H1 (cell line): ENCODE measurements at regions not wholly inside any gene's neighbourhood (a gene's known extent, or its start where the extent isn't known, plus 50 kb on each side); places are given as distances from the start of the nearest gene placed in this dataset.

Source experiments
- CTCF ChIA-PET: fragments of 300-600 bp; sonication (Branson Sonifier 250); formaldehyde crosslinking; loops from one replicate; lab custom pipeline; 2021; ENCODE audit not compliant: partially characterized antibody; lab: Charles Lee
- POLR2A ChIA-PET: fragments of 300-600 bp; sonication (Branson Sonifier 250); formaldehyde crosslinking; loops from one replicate; lab custom pipeline; 2021; ENCODE audit warnings: inconsistent platforms; ENCODE audit not compliant: partially characterized antibody; lab: Charles Lee
- DNase-seq, 2 experiments: peaks; one replicate each; pipeline versions ENCODE4 v3.0.0 to v3.0.0-alpha.2; 2010 to 2022; ENCODE audit warnings: low spot score in 2 of 2, low read depth in 1 of 2, mixed read lengths in 1 of 2
- FAIRE-seq: peaks from 2 replicates; lab custom pipeline; 2011; peaks lifted over from hg19 to GRCh38; lab: Jason Lieb, UNC
- H2AFZ ChIP-seq: 2 replicates; pipeline ENCODE4 v1.8.1; 2012; ENCODE audit warnings: low read length, inconsistent platforms
- H2AK5ac ChIP-seq: 2 replicates; pipeline ENCODE4 v1.6.1; 2013; ENCODE audit warnings: low read depth, low read length
- H2BK120ac ChIP-seq: replicated peaks from 2 replicates; pipeline ENCODE3; 2013; ENCODE audit warnings: low read depth, low read length, inconsistent platforms
- H2BK12ac ChIP-seq: 2 replicates; pipeline ENCODE4 v1.6.1; 2013; ENCODE audit warnings: low read depth, low read length
- H2BK15ac ChIP-seq: 2 replicates; pipeline ENCODE4 v1.6.1; 2013; ENCODE audit warnings: low read length
- H2BK20ac ChIP-seq: 2 replicates; pipeline ENCODE4 v1.6.1; 2013; ENCODE audit warnings: low read length
- H2BK5ac ChIP-seq: 2 replicates; pipeline ENCODE4 v1.6.1; 2013; ENCODE audit warnings: low read depth, low read length
- H3K14ac ChIP-seq: 2 replicates; pipeline ENCODE4 v1.6.1; 2013; ENCODE audit warnings: inconsistent platforms; ENCODE audit not compliant: insufficient read length
- H3K18ac ChIP-seq: 2 replicates; pipeline ENCODE4 v1.6.1; 2013; ENCODE audit warnings: low read length; ENCODE audit errors: extremely low read depth
- H3K23ac ChIP-seq: 2 replicates; pipeline ENCODE4 v1.6.1; 2013; ENCODE audit warnings: inconsistent platforms; ENCODE audit not compliant: insufficient read length
- H3K23me2 ChIP-seq: 2 replicates; pipeline ENCODE4 v1.6.1; 2013; ENCODE audit warnings: low read depth, low read length
- H3K27ac ChIP-seq: 2 replicates; pipeline ENCODE4 v1.6.1; 2011; ENCODE audit warnings: low read depth, low read length, inconsistent platforms
- H3K27me3 ChIP-seq, 4 experiments: replicated peaks in 1 of 4; 1 replicate in 1 of 4; 2 replicates in 3 of 4; pipeline versions ENCODE4 v1.6.1 to v1.8.1; 2011 to 2013; ENCODE audit warnings: low read length in 3 of 4, mild to moderate bottlenecking in 3 of 4, inconsistent platforms in 2 of 4, mixed read lengths in 2 of 4, moderate library complexity in 1 of 4; ENCODE audit not compliant: control insufficient read depth in 3 of 4, insufficient read depth in 3 of 4; ENCODE audit errors: extremely low read depth in 1 of 4
- H3K36me3 ChIP-seq, 4 experiments: 2 replicates each; pipeline versions ENCODE4 v1.6.1 to v1.8.1; 2011 to 2013; ENCODE audit warnings: mild to moderate bottlenecking in 4 of 4, low read length in 3 of 4, moderate library complexity in 2 of 4, control low read depth in 1 of 4, inconsistent platforms in 1 of 4; ENCODE audit not compliant: insufficient read depth in 4 of 4, control insufficient read depth in 2 of 4
- H3K4ac ChIP-seq: replicated peaks from 2 replicates; pipeline ENCODE3; 2013; ENCODE audit warnings: low read length, low read depth, mixed read lengths, inconsistent platforms; ENCODE audit not compliant: insufficient read length
- H3K4me1 ChIP-seq, 4 experiments: replicated peaks in 1 of 4; 1 replicate in 1 of 4; 2 replicates in 3 of 4; pipeline versions ENCODE4 v1.6.1 to v1.8.1; 2011 to 2013; ENCODE audit warnings: low read length in 3 of 4, inconsistent platforms in 2 of 4, mixed read lengths in 1 of 4; ENCODE audit not compliant: insufficient read depth in 4 of 4, control insufficient read depth in 3 of 4
- H3K4me2 ChIP-seq, 2 experiments: 2 replicates each; pipeline versions ENCODE4 v1.6.1 to v1.8.1; 2011 to 2013; ENCODE audit warnings: low read depth in 2 of 2, low read length in 2 of 2, control low read depth in 1 of 2, inconsistent platforms in 1 of 2, mild to moderate bottlenecking in 1 of 2; ENCODE audit not compliant: insufficient read depth in 1 of 2
- H3K4me3 ChIP-seq, 4 experiments: fragments of 200-600, 300-600 bp in 1 of 4; sonication (generic), shearing (Covaris generic), sonication (Bioruptor Twin) in 1 of 4; 2 replicates each; pipeline versions ENCODE4 v1.5.1 to v1.8.1; 2011 to 2016; ENCODE audit warnings: low read length in 4 of 4, low read depth in 3 of 4, control low read depth in 2 of 4, inconsistent platforms in 2 of 4, mild to moderate bottlenecking in 2 of 4, mixed read lengths in 1 of 4, moderate library complexity in 1 of 4; ENCODE audit not compliant: insufficient read depth in 2 of 4; ENCODE audit errors: extremely low read depth in 1 of 4
- H3K56ac ChIP-seq: replicated peaks from 2 replicates; pipeline ENCODE3; 2013; ENCODE audit warnings: low read depth, mild to moderate bottlenecking, mixed read lengths, low read length, inconsistent platforms; ENCODE audit not compliant: insufficient read length
- H3K79me1 ChIP-seq: 2 replicates; pipeline ENCODE4 v1.6.1; 2013; ENCODE audit warnings: low read depth, low read length, control low read depth
- H3K79me2 ChIP-seq, 2 experiments: 2 replicates each; pipeline versions ENCODE4 v1.6.1 to v1.8.1; 2012 to 2013; ENCODE audit warnings: low read length in 2 of 2, mild to moderate bottlenecking in 2 of 2, inconsistent platforms in 1 of 2; ENCODE audit not compliant: insufficient read depth in 2 of 2, control insufficient read depth in 1 of 2
- H3K9ac ChIP-seq, 4 experiments: replicated peaks in 1 of 4; 1 replicate in 1 of 4; 2 replicates in 3 of 4; pipeline versions ENCODE4 v1.6.1 to v1.8.1; 2011 to 2013; ENCODE audit warnings: low read depth in 3 of 4, low read length in 3 of 4, control low read depth in 2 of 4, mild to moderate bottlenecking in 2 of 4, moderate library complexity in 2 of 4, inconsistent platforms in 1 of 4; ENCODE audit errors: extremely low read depth in 1 of 4
- H3K9me3 ChIP-seq, 2 experiments: 2 replicates each; pipeline versions ENCODE4 v1.6.1 to v1.8.1; 2012 to 2013; ENCODE audit warnings: mild to moderate bottlenecking in 2 of 2, moderate library complexity in 2 of 2, control low read depth in 1 of 2, inconsistent platforms in 1 of 2, low read depth in 1 of 2, low read length in 1 of 2, mixed read lengths in 1 of 2; ENCODE audit not compliant: insufficient read depth in 2 of 2
- H4K20me1 ChIP-seq, 2 experiments: replicated peaks in 1 of 2; 2 replicates each; pipeline versions ENCODE3 to v1.8.1; 2011 to 2013; ENCODE audit warnings: inconsistent platforms in 2 of 2, low read length in 2 of 2, mild to moderate bottlenecking in 1 of 2; ENCODE audit not compliant: insufficient read depth in 2 of 2, control insufficient read depth in 1 of 2
- H4K5ac ChIP-seq: 2 replicates; pipeline ENCODE4 v1.6.1; 2013; ENCODE audit warnings: low read length, low read depth, mixed read lengths, inconsistent platforms; ENCODE audit not compliant: insufficient read length
- H4K8ac ChIP-seq: 2 replicates; pipeline ENCODE4 v1.8.0; 2013; ENCODE audit warnings: mild to moderate bottlenecking, moderate library complexity, low read length, inconsistent platforms; ENCODE audit not compliant: insufficient read depth; ENCODE audit errors: extremely low read depth
- H4K91ac ChIP-seq: replicated peaks from 2 replicates; pipeline ENCODE3; 2013; ENCODE audit warnings: low read length, mixed read lengths, inconsistent platforms; ENCODE audit not compliant: insufficient read length
- KDM4A ChIP-seq: IDR thresholded peaks from one replicate; pipeline ENCODE4 v1.7.1; 2012; ENCODE audit warnings: low read depth, mild to moderate bottlenecking, moderate library complexity, low read length, inconsistent platforms; ENCODE audit not compliant: severe bottlenecking
- TBP ChIP-seq: IDR thresholded peaks from 2 replicates; pipeline ENCODE4 v1.6.1; 2011; ENCODE audit warnings: low read depth, low read length, improper control_type of control experiment

DNA sequence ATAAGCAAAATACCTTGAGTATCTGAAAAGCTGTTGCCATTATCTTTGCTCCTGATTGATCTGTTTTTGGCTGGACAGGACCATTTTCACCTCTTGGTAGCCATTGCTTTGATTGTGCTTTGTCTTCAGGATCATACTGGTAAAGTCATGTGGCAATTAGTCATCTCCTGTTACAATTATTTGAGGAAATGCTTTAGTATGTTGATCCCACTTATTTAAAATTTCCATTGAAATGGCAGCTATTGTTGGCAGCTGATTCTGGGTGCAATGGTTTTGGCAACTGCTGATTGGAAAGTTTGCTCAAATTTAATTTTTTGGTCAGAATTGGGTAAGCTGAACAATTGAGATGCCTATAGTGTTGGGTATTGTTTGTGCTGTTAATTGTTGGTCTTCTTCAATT, 238.3 kb upstream of the TLL1 start:
- H3K23ac ChIP-seq = no peak overlapping the region
- H4K91ac ChIP-seq = no peak overlapping the region
- H3K36me3 ChIP-seq = no peaks in the 10 kb centered on the region
- POLR2A ChIA-PET = no interaction called here
- no peaks in the 10 kb centered on the region for H3K27me3 ChIP-seq
- no peak for DNase-seq
- H4K8ac ChIP-seq = no peak overlapping the region
- H3K4me3 ChIP-seq = no peak overlapping the region
- H3K14ac ChIP-seq = no peak overlapping the region
- no peaks in the 10 kb centered on the region for H3K9me3 ChIP-seq
- no peak overlapping the region for H2BK120ac ChIP-seq
- no peak overlapping the region for H3K18ac ChIP-seq
- H2AK5ac ChIP-seq = no peak overlapping the region
- H4K5ac ChIP-seq = no peak overlapping the region
- no peak overlapping the region for H3K4me2 ChIP-seq
- no peak overlapping the region for H2BK12ac ChIP-seq
- no peak overlapping the region for H2BK20ac ChIP-seq
- no peaks in the 10 kb centered on the region for H3K23me2 ChIP-seq
- no peak overlapping the region for H2BK15ac ChIP-seq
- no peaks in the 10 kb centered on the region for H3K4me1 ChIP-seq
- TF ChIP-seq KDM4A = no peak
- no peak for TF ChIP-seq TBP
- TF ChIP-seq, all 59 proteins: peak for 0
- no peaks in the 10 kb centered on the region for H3K79me1 ChIP-seq
- no peak overlapping the region for H2BK5ac ChIP-seq
- no peak for FAIRE-seq
- no peak overlapping the region for H3K27ac ChIP-seq
- no peaks in the 10 kb centered on the region for H4K20me1 ChIP-seq
- no peak overlapping the region for H3K4ac ChIP-seq
- H3K56ac ChIP-seq = no peak overlapping the region
- CTCF ChIA-PET = no interaction called here
- H3K9ac ChIP-seq = no peak overlapping the region
- H2AFZ ChIP-seq = no peak overlapping the region
- no peaks in the 10 kb centered on the region for H3K79me2 ChIP-seq
